ENCODE measurements at regions not wholly inside any gene's neighbourhood (a gene's known extent, or its start where the extent isn't known, plus 50 kb on each side); places are given as distances from the start of the nearest gene placed in this dataset.

DNA sequence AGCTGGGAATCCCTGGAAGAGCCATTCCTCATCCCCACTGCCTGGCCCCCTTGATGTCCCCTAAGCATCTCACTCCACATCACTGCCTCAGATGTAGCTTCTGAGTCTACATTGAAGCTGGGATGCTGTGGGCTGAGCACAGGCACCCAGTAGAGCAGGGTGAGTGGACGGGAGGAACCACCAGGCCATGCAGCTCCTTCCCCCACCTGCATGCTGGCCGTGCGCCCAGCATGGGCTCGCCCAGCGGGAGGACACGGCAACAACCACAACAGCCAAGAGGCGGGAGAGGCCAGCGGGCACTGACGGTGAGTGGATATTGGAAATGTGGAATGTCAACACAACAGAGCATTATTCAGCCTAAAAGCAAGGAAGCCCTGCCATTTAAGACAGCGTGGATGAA lies 310.9 kb downstream of the ADGRD1 start:
- TF ChIP-seq POLR2A (IDR thresholded peaks at IDR 0.05; ENCODE audit: low read depth, low read length) (no peak), POLR2AphosphoS5 (IDR thresholded peaks at IDR 0.05; ENCODE audit: low read depth, low read length) (no peak), TAF1 (IDR thresholded peaks at IDR 0.05; ENCODE audit: borderline replicate concordance, low read depth, low read length) (no peak)

Data from GM12892 (cell line).